GM10266 (cell line): ENCODE measurements at regions not wholly inside any gene's neighbourhood (a gene's known extent, or its start where the extent isn't known, plus 50 kb on each side); places are given as distances from the start of the nearest gene placed in this dataset.

Experiments used
- DNase-seq: peaks from one replicate; pipeline ENCODE4 v3.0.0; 2012; ENCODE audit errors: extremely low spot score
- TF ChIP-seq, protein P1 (sequence below): IDR thresholded peaks from 2 replicates; pipeline ENCODE4 v1.5.1; 2012; ENCODE audit warnings: mild to moderate bottlenecking, low read depth; ENCODE audit not compliant: control insufficient read depth, insufficient read depth; ENCODE audit errors: missing control alignments

DNA sequence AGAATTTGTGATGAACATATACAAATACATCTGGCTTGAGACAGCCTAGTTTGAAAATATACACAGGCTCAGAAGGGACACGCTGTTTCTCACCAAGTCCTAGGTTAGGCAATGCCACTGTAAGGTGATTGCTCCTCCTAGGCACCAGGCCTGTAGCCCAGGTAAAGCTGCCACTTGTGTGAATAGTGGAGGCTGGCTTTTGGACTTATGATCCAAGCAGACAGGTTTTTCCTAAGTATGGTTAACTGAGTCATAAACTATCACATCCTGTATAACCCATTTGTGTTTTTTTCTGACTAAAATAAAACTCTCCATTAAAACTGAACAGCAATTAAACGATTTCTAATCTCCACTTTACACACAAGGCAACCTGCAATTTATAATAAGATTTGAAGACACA, 81.0 kb downstream of the SEMA4F start:
- no peak for DNase-seq
- TF ChIP-seq, protein P1, sequence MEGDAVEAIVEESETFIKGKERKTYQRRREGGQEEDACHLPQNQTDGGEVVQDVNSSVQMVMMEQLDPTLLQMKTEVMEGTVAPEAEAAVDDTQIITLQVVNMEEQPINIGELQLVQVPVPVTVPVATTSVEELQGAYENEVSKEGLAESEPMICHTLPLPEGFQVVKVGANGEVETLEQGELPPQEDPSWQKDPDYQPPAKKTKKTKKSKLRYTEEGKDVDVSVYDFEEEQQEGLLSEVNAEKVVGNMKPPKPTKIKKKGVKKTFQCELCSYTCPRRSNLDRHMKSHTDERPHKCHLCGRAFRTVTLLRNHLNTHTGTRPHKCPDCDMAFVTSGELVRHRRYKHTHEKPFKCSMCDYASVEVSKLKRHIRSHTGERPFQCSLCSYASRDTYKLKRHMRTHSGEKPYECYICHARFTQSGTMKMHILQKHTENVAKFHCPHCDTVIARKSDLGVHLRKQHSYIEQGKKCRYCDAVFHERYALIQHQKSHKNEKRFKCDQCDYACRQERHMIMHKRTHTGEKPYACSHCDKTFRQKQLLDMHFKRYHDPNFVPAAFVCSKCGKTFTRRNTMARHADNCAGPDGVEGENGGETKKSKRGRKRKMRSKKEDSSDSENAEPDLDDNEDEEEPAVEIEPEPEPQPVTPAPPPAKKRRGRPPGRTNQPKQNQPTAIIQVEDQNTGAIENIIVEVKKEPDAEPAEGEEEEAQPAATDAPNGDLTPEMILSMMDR, result no peak

- TF ChIP-seq, protein P1, result no peak
- no peak for DNase-seq
These were observed 81.5 kb downstream of the SEMA4F start for GRCh38 chr2:74735564-74735963.

- TF ChIP-seq, protein P1, result no peak
- DNase-seq, result no peak
These were observed 82.5 kb downstream of the SEMA4F start for GRCh38 chr2:74736589-74736988.

DNA sequence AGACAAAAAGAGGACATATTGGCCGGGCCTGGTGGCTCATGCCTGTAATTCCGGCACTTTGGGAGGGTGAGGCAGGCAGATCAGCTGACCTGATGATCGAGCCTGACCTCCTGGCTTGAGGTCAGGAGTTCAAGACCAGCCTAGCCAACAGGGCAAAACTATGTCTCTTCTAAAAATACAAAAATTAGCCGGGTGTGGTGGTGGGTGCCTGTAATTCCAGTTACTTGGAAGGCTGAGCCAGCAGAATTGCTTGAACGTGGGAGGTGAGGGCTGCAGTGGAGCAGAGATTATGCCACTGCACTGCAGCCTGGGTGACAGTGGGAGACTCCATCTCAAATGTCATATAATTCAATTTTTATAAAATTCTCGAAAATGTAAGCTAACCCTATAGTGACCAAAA, 84.5 kb downstream of the SEMA4F start:
- TF ChIP-seq, protein P1, result no peak
- DNase-seq, result no peak

DNA sequence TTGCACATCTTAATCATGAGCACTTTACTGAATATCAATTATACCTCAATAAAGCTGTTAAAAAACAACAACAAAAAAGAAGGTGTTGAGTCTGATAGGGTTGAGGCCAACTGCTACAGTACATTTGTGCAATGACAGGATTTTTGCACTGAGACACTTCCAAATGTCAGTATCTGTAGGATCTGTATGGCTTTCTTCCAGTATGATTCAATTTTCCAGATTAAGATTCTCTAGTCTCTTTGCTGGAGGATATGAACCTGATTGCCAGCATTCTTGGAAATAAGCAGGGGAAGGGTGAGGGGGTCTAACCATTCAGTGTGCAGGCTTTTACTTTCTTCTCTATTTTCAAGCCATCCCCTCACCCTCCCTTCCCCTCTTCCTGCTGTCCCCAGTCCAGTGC, 85.1 kb downstream of the SEMA4F start:
- TF ChIP-seq, protein P1, result no peak
- DNase-seq, result no peak

DNA sequence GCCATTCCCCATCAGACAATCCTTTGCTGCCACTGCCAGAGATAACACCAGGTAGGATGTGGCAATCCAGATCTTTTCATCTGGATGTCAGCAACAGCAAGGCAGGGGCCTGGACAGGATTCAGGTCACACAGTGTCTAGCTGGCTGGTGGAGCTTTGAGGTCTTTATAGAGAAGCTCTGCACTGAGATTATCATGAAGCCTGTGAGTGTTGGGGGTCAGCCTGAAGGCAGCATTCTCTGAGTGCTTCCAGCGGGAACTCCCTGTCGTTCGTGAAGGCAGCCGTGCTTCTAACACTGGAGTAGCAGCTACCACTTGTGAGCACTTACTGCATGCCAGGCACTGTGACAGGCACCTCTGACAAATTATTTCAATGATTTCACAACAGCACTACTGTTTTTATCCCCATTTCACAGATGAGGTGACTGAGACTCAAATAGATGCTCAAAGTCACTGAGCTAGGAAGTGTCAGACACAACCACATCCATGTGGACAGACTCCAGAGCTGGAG, 85.7 kb downstream of the SEMA4F start:
- DNase-seq, result no peak
- TF ChIP-seq, protein P1, result no peak

DNA sequence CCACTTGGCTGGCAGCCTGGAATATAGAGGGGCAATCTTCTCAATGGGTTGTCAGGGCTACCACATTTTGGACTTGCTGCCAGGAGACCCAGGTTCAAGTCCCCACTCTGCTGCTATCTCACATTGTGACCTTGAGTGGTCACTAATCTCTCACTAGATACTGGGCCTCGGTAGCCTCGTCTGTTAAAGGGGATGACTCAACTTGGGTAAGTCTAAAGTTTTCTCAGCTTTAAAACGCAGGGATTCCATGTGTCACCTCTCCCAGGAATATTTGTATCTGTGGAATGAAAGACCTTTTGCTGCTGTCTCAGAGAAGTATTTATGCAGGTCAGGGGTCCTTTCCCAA, 86.3 kb downstream of the SEMA4F start:
- TF ChIP-seq, protein P1, result no peak
- DNase-seq, result no peak
